Adipocyte (in vitro differentiated cells): ENCODE measurements at regions not wholly inside any gene's neighbourhood (a gene's known extent, or its start where the extent isn't known, plus 50 kb on each side); places are given as distances from the start of the nearest gene placed in this dataset.

ENCODE experiments used
- DNase-seq: peaks from one replicate; pipeline ENCODE4 v3.0.0-alpha.2; 2015; ENCODE audit warnings: low read depth
- H3K27me3 ChIP-seq: replicated peaks from 2 replicates; pipeline ENCODE4 v1.7.0; 2013; ENCODE audit warnings: mild to moderate bottlenecking, low read length, moderate library complexity; ENCODE audit not compliant: control insufficient read depth, insufficient read depth
- H3K36me3 ChIP-seq: 2 replicates; pipeline ENCODE4 v1.7.0; 2013; ENCODE audit warnings: low read length, mild to moderate bottlenecking, moderate library complexity; ENCODE audit not compliant: control insufficient read depth, insufficient read depth, severe bottlenecking
- H3K4me1 ChIP-seq: 2 replicates; pipeline ENCODE4 v1.7.0; 2013; ENCODE audit warnings: mild to moderate bottlenecking, low read length, moderate library complexity; ENCODE audit not compliant: control insufficient read depth, insufficient read depth
- H3K4me3 ChIP-seq: 2 replicates; pipeline ENCODE4 v1.7.0; 2013; ENCODE audit warnings: mild to moderate bottlenecking, low read length, moderate library complexity
- H3K9ac ChIP-seq: 2 replicates; pipeline ENCODE4 v1.7.0; 2013; ENCODE audit warnings: mild to moderate bottlenecking, low read length, moderate library complexity
- H3K9me3 ChIP-seq: 2 replicates; pipeline ENCODE4 v1.7.0; 2013; ENCODE audit warnings: mild to moderate bottlenecking, low read length, moderate library complexity; ENCODE audit not compliant: control insufficient read depth

GRCh38 chr4:132863619-132864018 lies 285.5 kb upstream of the PCDH10 start:
- DNase-seq, result no peak
- H3K9me3 ChIP-seq, result no peaks in the 10 kb centered on the region
- no peak overlapping the region for H3K4me3 ChIP-seq
- no peaks in the 10 kb centered on the region for H3K36me3 ChIP-seq
- H3K4me1 ChIP-seq, result no peaks in the 10 kb centered on the region
- no peak overlapping the region for H3K9ac ChIP-seq
- no peaks in the 10 kb centered on the region for H3K27me3 ChIP-seq

DNA sequence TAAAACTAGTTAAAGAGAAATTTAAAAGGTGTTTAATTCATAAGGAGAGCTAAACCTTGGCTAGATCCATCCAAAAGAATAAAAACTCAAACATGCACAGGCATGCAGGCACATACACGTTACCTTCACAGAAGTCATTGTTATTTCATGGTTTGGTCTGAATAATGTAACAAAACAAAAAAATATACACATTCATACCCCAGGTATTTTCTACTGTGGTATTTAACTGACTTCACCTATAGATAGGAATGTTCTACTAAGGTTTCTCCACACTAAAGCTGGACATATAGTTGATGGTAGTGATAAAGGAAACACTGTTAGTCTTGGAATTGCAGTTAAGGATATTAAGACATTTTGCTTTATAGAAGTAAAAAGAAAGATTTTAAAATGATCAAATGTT lies 283.6 kb upstream of the PCDH10 start:
- DNase-seq, result no peak
- Histone ChIP-seq H3K27me3 (no peaks in the 10 kb centered on the region), H3K9ac (no peak overlapping the region), H3K4me1 (no peaks in the 10 kb centered on the region), H3K36me3 (no peaks in the 10 kb centered on the region), H3K9me3 (no peaks in the 10 kb centered on the region), H3K4me3 (no peak overlapping the region)

GRCh38 chr4:132865922-132866321 lies 283.2 kb upstream of the PCDH10 start:
- no peak for DNase-seq
- H3K4me3 ChIP-seq, result no peak overlapping the region
- H3K4me1 ChIP-seq, result no peaks in the 10 kb centered on the region
- no peaks in the 10 kb centered on the region for H3K9me3 ChIP-seq
- H3K36me3 ChIP-seq, result no peaks in the 10 kb centered on the region
- no peak overlapping the region for H3K9ac ChIP-seq
- no peaks in the 10 kb centered on the region for H3K27me3 ChIP-seq

GRCh38 chr4:132866616-132867015 lies 282.5 kb upstream of the PCDH10 start:
- no peaks in the 10 kb centered on the region for H3K4me1 ChIP-seq
- no peak for DNase-seq

GRCh38 chr4:132893787-132894186 lies 255.3 kb upstream of the PCDH10 start:
- Histone ChIP-seq H3K4me1 (no peaks in the 10 kb centered on the region), H3K9ac (no peak overlapping the region), H3K36me3 (no peaks in the 10 kb centered on the region), H3K9me3 (no peaks in the 10 kb centered on the region), H3K27me3 (no peaks in the 10 kb centered on the region), H3K4me3 (no peak overlapping the region)
- DNase-seq, result no peak

More at GRCh38 chr4:132866616-132867015, 282.5 kb upstream of the PCDH10 start:
- H3K27me3 ChIP-seq, result no peaks in the 10 kb centered on the region
- peaks cover under 1% of the 10 kb centered on the region for H3K9me3 ChIP-seq
- no peaks in the 10 kb centered on the region for H3K36me3 ChIP-seq
- H3K4me3 ChIP-seq, result no peak overlapping the region
- no peak overlapping the region for H3K9ac ChIP-seq

DNA sequence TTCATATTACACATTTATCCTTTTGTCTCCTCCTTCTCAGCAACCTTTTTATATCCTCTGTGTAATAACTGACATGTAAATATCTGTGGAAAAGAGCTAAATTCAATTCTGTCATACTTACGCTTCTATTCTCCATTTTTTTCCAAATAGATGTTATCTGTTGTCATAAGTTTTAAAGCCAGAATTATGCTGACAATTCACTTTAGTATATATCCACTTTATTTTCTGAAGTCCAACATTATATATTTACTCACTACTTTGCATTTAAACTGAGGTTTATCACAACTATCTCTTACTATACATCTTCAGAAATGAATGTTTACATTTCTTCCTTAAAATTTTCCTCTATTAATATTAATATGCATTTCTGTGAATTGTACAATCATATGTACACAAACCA lies 247.9 kb upstream of the PCDH10 start:
- H3K36me3 ChIP-seq, result no peaks in the 10 kb centered on the region
- H3K4me1 ChIP-seq, result no peaks in the 10 kb centered on the region
- H3K9ac ChIP-seq, result no peak overlapping the region
- H3K4me3 ChIP-seq, result no peak overlapping the region
- DNase-seq, result no peak
- H3K9me3 ChIP-seq, result no peaks in the 10 kb centered on the region
- no peaks in the 10 kb centered on the region for H3K27me3 ChIP-seq

DNA sequence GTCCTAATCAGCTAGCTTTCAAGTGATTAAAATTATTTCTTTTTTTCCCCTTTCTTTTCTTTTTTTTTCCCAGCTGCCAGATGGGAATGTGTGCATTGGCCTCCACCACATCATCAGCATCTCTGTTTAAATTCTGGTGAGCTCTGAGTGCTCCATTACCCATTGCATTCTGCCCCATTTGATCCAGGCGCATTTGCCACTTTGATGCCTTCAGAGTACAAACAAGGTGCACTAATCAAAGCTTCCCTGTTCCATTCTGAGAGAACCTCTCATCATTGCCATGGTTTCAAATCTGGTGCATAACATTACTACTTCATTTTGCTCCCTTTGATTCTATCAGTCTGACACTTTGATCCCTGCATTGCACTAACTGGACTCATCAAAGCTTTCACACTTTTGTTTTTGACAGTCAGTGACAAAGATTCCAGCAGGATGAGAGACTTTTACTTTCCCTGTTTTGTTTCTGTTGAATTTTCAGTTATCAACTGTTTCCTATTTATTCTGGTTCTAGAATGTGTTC lies 238.8 kb upstream of the PCDH10 start:
- no peak for DNase-seq
- no peaks in the 10 kb centered on the region for H3K9me3 ChIP-seq
- H3K36me3 ChIP-seq, result no peaks in the 10 kb centered on the region
- H3K9ac ChIP-seq, result no peak overlapping the region
- H3K4me3 ChIP-seq, result no peak overlapping the region
- no peaks in the 10 kb centered on the region for H3K27me3 ChIP-seq
- no peaks in the 10 kb centered on the region for H3K4me1 ChIP-seq

- Histone ChIP-seq H3K36me3 (no peaks in the 10 kb centered on the region), H3K9ac (no peak overlapping the region)
- no peak for DNase-seq
Observed at GRCh38 chr4:132918096-132918495, 231.0 kb upstream of the PCDH10 start.

GRCh38 chr4:132923516-132923915 lies 225.6 kb upstream of the PCDH10 start:
- Histone ChIP-seq H3K4me1 (no peaks in the 10 kb centered on the region), H3K36me3 (no peaks in the 10 kb centered on the region), H3K27me3 (no peaks in the 10 kb centered on the region), H3K9me3 (no peaks in the 10 kb centered on the region), H3K4me3 (no peak overlapping the region), H3K9ac (no peak overlapping the region)
- no peak for DNase-seq

More at GRCh38 chr4:132918096-132918495, 231.0 kb upstream of the PCDH10 start:
- no peak overlapping the region for H3K4me3 ChIP-seq
- no peaks in the 10 kb centered on the region for H3K9me3 ChIP-seq
- no peaks in the 10 kb centered on the region for H3K27me3 ChIP-seq
- H3K4me1 ChIP-seq, result no peaks in the 10 kb centered on the region

- no peaks in the 10 kb centered on the region for H3K4me1 ChIP-seq
- DNase-seq, result no peak
- no peaks in the 10 kb centered on the region for H3K9me3 ChIP-seq
- H3K9ac ChIP-seq, result no peak overlapping the region
- no peaks in the 10 kb centered on the region for H3K36me3 ChIP-seq
- H3K27me3 ChIP-seq, result no peaks in the 10 kb centered on the region
- no peak overlapping the region for H3K4me3 ChIP-seq
Observed at GRCh38 chr4:132934911-132935310, 214.2 kb upstream of the PCDH10 start.

DNA sequence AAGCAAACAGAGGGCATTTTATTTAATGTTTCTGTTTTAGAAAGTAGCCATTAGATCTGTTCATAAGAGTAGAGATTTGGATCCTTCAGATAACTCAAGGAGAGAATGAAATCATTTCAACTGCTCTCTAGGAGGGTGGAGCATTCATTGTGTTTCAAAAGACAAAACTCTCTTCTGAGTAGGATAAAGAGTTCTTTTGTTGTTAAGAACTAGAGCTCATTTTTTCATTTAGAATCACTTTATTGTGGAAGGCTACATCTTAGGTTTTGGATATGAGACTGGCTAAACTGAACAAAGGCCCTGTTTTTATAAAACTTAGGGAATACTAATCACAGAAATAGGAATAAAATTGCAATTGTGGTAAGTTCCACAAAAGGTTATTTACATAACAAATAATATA lies 193.9 kb upstream of the PCDH10 start:
- DNase-seq, result no peak
- Histone ChIP-seq H3K9ac (no peak overlapping the region), H3K36me3 (no peaks in the 10 kb centered on the region), H3K27me3 (no peaks in the 10 kb centered on the region), H3K4me1 (no peaks in the 10 kb centered on the region), H3K9me3 (peaks cover 2% of the 10 kb centered on the region), H3K4me3 (no peak overlapping the region)

DNA sequence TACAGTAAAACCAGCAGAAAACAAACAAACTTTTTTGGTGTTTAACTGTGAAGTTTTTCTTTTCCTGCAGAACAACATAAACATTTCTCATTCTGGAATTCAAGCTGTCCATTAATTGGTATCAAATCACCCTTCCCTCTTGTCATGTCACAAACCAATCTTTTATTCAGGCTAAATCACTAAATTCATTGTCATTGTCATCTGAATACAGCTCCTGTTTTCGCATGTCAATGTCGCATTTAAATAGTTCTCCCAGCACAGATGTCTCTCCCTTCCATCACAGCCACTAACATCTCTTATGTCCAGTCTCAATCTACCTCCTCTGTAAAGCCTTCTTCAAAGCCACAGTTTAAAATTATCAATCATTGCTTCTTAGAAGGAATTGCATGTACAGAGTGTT lies 192.1 kb upstream of the PCDH10 start:
- Histone ChIP-seq H3K9ac (no peak overlapping the region), H3K36me3 (no peaks in the 10 kb centered on the region), H3K4me1 (no peaks in the 10 kb centered on the region), H3K9me3 (peaks cover 2% of the 10 kb centered on the region), H3K27me3 (no peaks in the 10 kb centered on the region), H3K4me3 (no peak overlapping the region)
- DNase-seq, result no peak
